Fibroblast of mammary gland (primary cell): ENCODE measurements at regions not wholly inside any gene's neighbourhood (a gene's known extent, or its start where the extent isn't known, plus 50 kb on each side); places are given as distances from the start of the nearest gene placed in this dataset.
A peak's percentile ranks its signal among the peaks of the same experiment; 100 is the strongest.
"Not testable (repeated sequence)": the region's sequence is repeated elsewhere in the genome, so short reads cannot be mapped to it uniquely, and the experiment has no call there.

Source experiments
- DNase-seq: peaks from one replicate; pipeline ENCODE4 v3.0.0-alpha.2; 2010; ENCODE audit warnings: low read depth
- H3K4me3 ChIP-seq: 2 replicates; pipeline ENCODE4 v1.5.1; 2011; ENCODE audit warnings: low read depth, mild to moderate bottlenecking, low read length, moderate library complexity; ENCODE audit not compliant: control insufficient read depth
- TF ChIP-seq, protein P1 (sequence below): conservative IDR thresholded peaks from 2 replicates; pipeline ENCODE4 v1.5.1; 2011; ENCODE audit warnings: low read depth, low read length, inconsistent platforms; ENCODE audit not compliant: control insufficient read depth, insufficient read depth

DNA sequence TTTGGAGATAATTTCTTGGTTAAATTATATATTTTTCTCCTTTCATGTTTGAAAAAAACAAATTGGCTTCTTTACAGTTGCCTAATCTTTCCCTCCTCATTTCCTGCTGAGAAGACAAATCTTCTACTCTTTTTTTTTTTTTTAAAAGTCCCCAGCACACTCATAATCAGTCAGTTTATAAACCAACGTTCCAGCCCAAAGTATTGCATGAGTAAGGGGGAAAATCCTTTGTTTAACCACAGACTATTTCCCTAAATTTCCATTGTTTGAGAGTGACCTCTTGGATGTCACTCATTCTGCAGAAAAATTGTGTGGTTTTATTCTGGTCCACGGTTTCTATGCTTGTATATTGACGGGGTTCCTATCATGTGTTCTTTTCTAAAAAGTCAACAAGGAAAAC, 55.1 kb upstream of the TLR4 start:
- no peak overlapping the region for H3K4me3 ChIP-seq
- TF ChIP-seq, protein P1, sequence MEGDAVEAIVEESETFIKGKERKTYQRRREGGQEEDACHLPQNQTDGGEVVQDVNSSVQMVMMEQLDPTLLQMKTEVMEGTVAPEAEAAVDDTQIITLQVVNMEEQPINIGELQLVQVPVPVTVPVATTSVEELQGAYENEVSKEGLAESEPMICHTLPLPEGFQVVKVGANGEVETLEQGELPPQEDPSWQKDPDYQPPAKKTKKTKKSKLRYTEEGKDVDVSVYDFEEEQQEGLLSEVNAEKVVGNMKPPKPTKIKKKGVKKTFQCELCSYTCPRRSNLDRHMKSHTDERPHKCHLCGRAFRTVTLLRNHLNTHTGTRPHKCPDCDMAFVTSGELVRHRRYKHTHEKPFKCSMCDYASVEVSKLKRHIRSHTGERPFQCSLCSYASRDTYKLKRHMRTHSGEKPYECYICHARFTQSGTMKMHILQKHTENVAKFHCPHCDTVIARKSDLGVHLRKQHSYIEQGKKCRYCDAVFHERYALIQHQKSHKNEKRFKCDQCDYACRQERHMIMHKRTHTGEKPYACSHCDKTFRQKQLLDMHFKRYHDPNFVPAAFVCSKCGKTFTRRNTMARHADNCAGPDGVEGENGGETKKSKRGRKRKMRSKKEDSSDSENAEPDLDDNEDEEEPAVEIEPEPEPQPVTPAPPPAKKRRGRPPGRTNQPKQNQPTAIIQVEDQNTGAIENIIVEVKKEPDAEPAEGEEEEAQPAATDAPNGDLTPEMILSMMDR, result no peak

DNA sequence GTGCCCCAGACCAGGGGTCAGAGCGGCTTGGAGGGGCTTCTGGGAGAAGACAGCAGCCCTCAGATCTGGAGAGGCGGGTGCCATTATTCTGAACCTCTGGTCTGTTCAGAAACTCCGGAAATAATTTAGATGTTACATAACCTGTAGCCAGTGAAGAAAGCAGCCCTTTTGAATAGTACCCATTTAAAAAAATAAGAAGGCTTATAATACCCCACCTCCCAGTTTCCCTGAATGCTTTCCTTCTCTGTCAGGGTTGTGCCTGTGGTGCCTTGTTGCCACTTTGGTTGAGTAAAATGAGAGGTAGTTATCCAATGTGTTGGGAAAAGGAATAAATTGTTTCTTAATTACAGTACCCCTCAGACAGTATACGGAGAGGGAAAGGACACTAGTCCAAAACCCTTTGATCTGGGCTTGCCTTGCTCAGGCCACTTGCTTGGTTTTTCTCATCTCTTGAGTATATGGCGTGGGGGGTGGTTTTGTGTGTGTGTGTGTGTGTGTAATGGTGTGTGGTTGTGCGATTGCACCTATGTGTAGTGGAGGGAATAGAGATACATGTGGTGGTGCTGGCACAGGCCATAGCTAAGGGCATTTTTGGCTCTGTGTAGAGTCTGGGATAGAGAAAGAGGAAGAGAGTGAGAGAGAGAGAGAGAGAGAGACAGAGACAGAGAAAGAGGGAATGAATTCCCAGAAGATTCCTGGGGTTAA, 59.1 kb upstream of the TLR4 start:
- H3K4me3 ChIP-seq, result no peak overlapping the region
- DNase-seq, result no peak
- TF ChIP-seq, protein P1, result no peak

More for the DNA sequence above, 55.1 kb upstream of the TLR4 start:
- no peak for DNase-seq

DNA sequence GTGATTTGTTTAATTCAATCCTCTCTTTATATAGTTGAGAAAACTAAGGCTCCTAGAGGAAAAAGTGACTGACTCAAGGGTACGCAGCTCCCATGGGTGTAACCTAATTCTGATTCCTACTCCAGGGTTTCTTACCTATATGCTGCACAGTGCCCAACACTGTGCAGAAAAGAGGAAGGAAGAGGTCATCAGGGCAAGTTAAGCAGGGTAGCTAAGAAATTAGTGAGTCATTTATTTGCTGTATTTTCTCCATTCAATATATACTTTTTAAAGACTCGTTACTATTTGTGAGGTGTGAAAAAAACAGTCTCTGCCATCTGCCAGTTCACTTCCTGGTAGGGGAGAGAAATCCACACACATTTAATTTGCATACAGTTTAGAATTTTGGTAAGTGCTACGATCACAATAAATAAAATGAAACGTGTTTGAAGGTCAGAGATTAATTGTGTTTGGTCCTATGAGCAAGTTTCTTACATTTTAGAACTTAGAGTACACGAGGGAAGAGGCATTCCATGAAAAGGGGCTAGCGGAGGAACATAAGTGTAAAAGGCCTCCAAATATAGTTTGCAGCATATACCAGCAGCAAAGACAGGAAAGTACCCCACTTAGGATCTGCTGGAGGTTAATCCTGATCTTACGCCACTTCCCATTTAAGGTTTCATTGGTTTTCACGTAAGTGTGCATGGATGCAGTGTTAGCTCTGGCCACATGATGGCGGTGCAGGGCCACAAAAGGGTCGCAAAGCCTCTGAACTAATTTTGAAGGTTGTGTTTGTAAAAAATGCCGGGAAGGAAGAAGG, 59.9 kb upstream of the TLR4 start:
- no peak overlapping the region for H3K4me3 ChIP-seq
- TF ChIP-seq, protein P1, result peak; percentile 98
- DNase-seq, result peak; percentile 59

DNA sequence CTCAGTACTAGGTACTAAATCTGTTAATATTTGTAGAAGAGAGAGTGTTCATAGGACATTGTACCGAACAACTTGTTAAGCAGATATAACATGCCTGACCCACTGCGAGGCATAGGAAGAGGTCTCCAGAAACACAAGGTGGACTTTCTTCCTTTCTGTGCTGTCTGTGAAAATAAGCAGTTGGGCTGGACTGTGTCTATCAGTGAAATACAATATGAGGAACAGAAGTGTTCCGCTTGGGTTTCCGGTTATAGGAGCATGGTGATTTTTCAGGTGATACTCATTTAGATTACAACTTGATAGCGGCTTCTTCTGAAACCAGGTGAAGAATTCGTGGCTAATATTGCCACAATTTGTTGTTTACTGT, 60.9 kb upstream of the TLR4 start:
- H3K4me3 ChIP-seq, result no peak overlapping the region
- no peak for DNase-seq
- TF ChIP-seq, protein P1, result no peak

DNA sequence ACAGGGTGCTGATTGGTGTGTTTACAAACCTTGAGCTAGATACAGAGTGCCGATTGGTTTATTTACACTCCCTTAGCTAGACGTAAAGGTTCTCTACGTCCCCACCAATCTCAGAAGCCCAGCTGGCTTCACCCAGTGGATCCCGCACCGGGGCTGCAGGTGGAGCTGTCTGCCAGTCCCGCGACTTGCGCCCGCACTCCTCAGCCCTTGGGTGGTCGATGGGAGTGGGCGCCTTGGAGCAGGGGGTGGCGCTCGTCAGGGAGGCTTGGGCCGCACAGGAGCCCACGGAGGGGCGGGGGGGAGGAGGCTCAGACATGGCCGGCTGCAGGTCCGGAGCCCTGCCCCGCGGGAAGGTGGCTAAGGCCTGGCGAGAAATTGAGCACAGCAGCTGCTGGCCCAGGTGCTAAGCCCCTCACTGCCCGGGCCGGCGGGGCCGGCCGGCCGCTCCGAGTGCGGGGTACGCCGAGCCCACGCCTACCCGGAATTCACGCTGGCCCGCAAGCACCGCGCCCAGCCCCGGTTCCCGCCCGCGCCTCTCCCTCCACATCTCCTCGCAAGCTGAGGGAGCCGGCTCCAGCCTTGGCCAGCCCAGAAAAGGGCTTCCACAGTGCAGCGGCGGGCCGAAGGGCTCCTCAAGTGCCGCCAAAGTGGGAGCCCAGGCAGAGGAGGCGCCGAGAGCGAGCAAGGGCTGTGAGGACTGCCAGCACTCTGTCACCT, 61.5 kb upstream of the TLR4 start:
- not testable (repeated sequence) for DNase-seq, H3K4me3 ChIP-seq

DNA sequence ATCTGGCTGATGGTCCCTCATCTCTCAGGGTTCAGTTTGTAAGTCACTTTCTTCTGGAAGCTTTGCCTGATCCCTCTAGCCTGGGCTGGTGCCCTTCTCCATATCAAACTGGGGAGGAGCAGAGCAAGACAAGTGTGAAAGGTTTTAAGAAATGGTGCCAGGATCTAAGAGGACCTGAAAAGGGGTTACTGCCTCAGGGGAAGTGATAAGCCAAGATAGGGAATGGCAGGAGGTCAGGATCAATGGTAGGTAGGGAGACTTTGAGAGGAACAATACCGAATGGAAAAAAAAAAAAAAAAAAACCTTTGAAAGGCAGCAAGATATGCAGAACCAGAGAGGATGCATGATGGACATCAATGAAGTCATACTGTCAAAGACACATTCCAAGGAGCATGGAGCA, 67.5 kb upstream of the TLR4 start:
- no peak overlapping the region for H3K4me3 ChIP-seq
- DNase-seq, result no peak
- TF ChIP-seq, protein P1, result no peak

DNA sequence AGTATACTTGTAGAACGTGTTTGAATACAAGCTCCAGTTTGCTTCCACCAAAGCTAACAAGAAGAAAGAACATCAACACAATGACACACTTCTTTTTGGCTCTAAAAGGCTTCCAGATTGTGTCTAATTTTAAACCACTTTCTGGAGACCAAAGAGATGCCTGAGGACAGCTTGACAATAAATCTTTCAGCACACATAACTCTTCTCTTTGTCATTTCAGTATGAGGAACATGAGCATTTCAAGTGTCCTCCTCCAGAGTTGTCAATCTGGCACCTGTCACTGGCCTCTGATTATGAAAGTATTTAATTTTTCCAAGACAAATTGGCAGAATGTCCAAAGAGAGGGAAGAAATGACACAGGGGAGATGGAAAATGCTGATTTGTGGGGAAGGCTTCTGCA, 79.0 kb upstream of the TLR4 start:
- TF ChIP-seq, protein P1, result no peak
- no peak for DNase-seq
- no peak overlapping the region for H3K4me3 ChIP-seq
